Amniotic epithelial cell (primary cell): ENCODE measurements at regions not wholly inside any gene's neighbourhood (a gene's known extent, or its start where the extent isn't known, plus 50 kb on each side); places are given as distances from the start of the nearest gene placed in this dataset.

Experiments used
- DNase-seq: peaks from one replicate; pipeline ENCODE4 v3.0.0-alpha.2; 2010; ENCODE audit warnings: low read depth

DNA sequence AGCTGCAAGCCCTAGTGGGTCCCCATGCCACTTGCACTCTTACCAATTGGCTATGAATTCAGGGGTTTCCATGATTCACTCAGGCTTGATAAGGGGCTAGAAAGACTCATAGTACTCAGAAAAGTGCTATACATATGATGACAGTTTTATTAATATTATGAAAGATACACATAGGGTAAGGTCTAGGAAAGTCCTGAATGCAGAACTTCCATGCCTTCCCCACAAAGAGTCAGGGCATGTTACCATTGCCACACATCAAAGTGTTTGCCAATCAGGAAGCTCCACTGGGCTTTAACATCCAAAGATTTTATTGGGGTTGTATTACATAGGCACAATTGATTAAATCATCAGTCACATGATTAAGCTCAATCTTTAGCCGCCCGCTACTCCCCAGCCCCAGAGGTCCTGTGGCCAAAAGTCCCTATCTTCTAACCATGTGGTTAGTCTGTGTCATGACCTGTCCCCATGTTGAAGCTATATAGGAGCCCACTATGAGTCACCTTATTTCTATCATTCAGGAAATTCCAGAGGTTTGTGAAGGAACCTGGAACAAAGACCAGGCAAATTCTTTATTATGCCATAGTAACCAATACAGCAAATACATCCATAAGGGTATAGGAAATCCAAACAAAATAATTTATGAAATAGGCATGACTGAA, 635.6 kb downstream of the STPG2 start:
- no peak for DNase-seq
